Activated CD8-positive, alpha-beta memory T cell treated with anti-CD3 and anti-CD28 coated beads, Interleukin-2, amount 50 U/mL, for 24 hours (primary cell): ENCODE measurements at regions not wholly inside any gene's neighbourhood (a gene's known extent, or its start where the extent isn't known, plus 50 kb on each side); places are given as distances from the start of the nearest gene placed in this dataset.
"Not testable (repeated sequence)": the region's sequence is repeated elsewhere in the genome, so short reads cannot be mapped to it uniquely, and the experiment has no call there.

Experiments used
- DNase-seq: peaks from one replicate; pipeline ENCODE4 v3.0.0-alpha.2; 2020; ENCODE audit errors: extremely low read depth

DNA sequence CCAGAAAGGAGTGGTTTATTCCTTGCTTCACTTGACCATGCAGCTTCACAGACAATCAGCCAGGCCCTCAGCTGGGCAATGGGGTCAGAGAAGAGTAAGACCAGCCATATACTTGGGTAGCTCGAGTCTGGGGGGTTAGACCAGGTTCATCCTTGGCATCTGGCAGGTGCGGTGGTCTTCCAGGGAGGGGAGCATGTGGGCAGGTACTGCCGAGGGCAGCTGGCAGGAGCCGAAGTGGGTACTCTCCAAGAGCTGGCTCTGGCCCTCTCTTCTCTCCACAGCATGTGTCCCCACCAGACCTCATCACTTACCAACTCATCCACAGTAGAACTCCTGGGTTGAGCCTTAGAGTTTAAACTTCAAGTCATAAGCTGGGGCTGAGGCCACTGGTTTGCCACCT is 156.8 kb downstream of the FOXD2 start:
- no peak for DNase-seq

GRCh38 chr1:47596328-47596727 is 158.5 kb downstream of the FOXD2 start:
- no peak for DNase-seq

DNA sequence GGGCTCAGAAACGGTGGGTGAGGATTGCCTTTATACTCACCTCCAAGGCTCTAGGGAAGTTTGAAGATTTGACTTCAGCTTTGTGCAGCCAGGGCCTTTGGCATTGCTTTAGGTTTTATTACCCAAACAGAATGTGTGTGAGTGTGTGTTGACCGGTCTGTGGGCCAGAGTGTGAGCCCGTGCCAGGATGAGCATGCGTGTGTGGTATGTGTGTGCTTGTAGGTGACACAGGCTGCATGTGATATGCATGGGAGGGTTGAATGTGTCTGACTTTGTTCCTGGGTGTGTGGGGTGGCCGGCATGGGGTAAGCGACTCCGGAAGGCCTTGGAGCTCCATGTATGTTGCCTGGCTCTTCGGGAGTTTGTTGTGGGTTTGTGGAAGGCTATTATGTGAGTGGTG is 160.5 kb downstream of the FOXD2 start:
- no peak for DNase-seq

DNA sequence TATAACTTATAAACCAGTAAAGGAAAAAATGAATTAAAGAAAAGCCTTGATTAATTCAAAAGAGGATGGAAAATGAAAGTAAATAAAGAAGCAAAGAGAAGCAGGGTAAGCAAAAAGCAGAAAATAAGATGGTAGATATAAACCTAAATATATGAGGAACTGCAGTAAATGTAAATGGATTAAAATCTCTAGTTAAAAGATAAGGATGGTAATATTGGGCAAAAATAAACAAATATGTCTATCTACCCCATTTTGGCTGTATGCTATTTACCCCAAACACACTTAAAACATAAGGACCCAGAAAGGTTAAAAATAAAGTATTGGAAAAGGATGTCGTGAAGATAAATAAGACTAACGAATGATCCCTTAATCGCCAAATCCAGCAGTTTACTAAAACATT is 161.9 kb downstream of the FOXD2 start:
- no peak for DNase-seq

- not testable (repeated sequence) for DNase-seq
Measured at GRCh38 chr1:47602491-47602890, 164.6 kb downstream of the FOXD2 start.

GRCh38 chr1:47604869-47605268 is 167.0 kb downstream of the FOXD2 start:
- DNase-seq: not testable (repeated sequence)

GRCh38 chr1:47608296-47608875 is 170.5 kb downstream of the FOXD2 start:
- DNase-seq: no peak

- DNase-seq: no peak
Measured at GRCh38 chr1:47611992-47612391, 174.1 kb downstream of the FOXD2 start.

- no peak for DNase-seq
Measured at GRCh38 chr1:47612819-47613218, 175.0 kb downstream of the FOXD2 start.

- no peak for DNase-seq
Measured at GRCh38 chr1:47616036-47616435, 178.2 kb downstream of the FOXD2 start.

- no peak for DNase-seq
Measured at GRCh38 chr1:47616906-47617305, 179.1 kb downstream of the FOXD2 start.

DNA sequence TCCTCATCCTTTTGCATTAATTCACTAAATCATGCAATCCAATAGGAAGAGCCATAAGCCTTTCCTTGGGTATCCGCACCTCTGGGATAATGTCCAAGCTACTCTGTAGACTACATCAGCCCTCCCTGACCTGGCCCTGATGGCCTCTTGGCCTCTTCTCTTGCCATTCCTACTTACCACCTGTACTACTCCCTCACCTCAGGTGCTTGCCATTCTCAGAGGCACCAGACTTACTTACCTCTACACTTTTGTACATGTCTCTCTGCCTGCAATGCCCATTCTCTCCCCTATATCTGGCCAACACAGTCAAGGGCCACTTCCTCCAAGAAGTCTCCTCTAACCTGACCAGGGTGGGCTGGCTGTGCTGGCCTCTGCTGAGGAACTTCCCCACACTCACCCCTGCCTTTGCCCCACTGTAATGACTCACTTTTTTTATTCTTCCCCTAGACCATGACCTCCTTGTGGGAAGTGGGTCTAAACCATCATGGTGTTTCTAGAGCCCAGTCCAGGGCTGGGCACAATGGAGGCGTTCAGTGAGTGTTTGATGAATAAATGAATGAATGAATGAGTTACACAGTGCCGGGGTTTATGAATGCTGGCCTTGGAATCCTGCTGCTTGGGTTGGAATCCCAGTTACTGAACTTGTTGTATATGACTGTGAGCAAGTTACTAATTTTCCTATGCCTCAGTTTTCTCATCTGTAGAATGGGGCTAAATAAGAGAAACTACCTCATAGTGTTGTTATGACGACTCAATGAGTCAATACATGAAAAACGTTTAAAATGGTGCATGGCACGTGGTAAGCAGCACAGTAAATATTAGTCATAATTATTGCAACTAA is 179.8 kb downstream of the FOXD2 start:
- DNase-seq: no peak

GRCh38 chr1:47618222-47618720 is 180.4 kb downstream of the FOXD2 start:
- no peak for DNase-seq

GRCh38 chr1:47618830-47619229 is 181.0 kb downstream of the FOXD2 start:
- no peak for DNase-seq

- DNase-seq: no peak
Measured at GRCh38 chr1:47621483-47621882, 183.6 kb downstream of the FOXD2 start.

GRCh38 chr1:47621977-47622376 is 184.1 kb downstream of the FOXD2 start:
- DNase-seq: no peak

DNA sequence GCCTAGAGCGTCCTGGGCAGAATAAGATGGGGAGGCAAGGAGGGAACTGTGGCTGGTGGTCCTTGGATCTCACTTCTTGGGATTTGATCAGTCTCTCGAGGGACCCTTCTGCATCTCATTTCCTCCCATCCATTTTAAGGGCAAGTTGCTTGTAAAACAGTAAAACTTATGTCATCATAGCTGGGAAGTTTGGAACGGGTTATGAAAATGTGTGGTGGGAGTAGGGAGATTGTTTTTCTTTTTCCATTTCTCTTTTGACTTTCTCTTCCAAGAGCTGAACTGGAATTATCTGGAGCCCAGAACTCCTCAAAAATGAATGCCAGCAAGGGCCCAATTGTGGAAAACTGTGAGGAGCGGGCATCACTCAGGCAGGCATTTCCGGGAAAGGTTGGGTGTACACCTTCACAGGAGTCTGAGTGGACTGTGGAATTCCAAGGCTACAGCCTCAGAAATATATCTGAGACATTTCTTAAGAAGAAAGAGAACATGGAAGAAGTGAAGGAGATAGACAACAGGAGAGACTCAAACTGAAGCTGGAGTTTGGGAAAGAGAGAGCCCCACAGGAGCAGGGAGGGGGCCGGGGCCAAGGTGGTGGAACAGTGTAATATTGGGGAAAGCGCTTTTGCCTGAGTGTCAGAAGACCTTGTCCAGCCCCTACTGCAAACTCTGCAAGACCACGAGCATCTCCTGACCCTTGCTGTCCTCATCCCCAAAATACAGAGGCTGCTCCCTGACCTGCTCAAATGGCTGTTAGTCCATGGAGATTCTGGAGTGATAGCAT is 185.1 kb downstream of the FOXD2 start:
- DNase-seq: no peak

GRCh38 chr1:47623557-47623940 is 185.7 kb downstream of the FOXD2 start:
- DNase-seq: no peak

DNA sequence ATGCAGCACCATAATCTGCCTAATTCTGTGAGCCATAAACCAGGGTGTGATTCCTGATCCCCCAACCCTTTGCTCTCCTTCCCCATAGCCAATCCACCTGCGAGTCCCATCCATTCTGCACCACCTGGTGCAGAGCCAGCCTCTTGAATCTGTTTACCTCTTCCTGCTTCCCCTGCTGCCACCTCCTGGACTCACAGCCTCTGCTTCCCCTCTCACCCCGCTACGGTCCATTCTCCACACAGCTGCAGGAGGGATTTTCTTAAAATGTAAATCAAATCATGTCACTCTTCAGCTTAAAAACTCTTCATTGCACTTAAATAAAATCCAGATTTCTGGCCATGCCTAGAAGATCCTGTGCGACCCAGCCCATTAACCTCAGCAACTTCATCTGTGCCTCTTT is 186.7 kb downstream of the FOXD2 start:
- DNase-seq: no peak

DNA sequence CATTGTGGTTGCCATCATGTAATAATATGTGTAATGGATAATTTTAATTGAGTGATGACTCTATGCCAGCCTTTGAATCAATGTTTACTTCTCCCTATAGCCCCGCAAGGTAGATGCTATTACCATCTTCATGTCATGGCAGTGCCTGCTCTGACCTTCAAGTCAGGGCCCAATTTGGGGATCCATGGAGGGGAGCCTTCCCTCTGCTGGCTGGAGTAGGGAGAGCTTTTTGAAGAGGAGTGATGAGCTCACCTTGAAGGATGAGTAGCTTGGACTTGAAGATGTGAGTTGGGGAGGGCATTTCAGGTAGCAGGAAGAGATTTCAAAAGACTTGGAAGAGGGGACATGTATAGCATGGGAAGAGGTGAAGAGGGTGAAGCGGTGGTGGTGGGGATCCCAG is 189.2 kb downstream of the FOXD2 start:
- DNase-seq: no peak

- DNase-seq: no peak
Measured at GRCh38 chr1:47627471-47628370, 189.9 kb downstream of the FOXD2 start.

GRCh38 chr1:47629201-47629600 is 191.4 kb downstream of the FOXD2 start:
- no peak for DNase-seq
